NCI-H2196 treated with DMSO at 0.1 percent for 48 hours (cell line): ENCODE measurements at regions not wholly inside any gene's neighbourhood (a gene's known extent, or its start where the extent isn't known, plus 50 kb on each side); places are given as distances from the start of the nearest gene placed in this dataset.
A peak's percentile ranks its signal among the peaks of the same experiment; 100 is the strongest.
"Not testable (repeated sequence)": the region's sequence is repeated elsewhere in the genome, so short reads cannot be mapped to it uniquely, and the experiment has no call there.

Experiments
- DNase-seq: peaks from one replicate; lab custom pipeline; 2025; ENCODE audit not compliant: unreplicated experiment; lab: John Stamatoyannopoulos, UW

DNA sequence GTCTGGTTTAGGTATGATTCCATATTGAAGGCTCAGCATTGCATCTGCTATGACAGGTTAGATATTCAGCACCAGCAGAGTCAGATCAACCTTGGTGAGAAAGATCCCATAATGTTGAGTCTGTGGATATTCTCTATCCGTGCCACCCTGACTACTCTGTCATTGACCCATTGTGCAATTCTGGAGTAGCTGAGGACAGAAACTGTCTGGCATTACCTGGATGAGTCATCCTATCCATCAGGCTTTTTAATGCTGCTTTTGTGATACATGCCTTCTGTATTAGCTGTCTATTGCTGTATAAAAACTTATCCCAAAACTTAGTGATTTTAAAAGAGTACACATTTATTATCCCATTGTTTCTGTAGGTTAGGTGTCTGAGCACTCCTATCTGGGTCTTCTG lies 189.1 kb upstream of the FAT3 start:
- no peak for DNase-seq

DNA sequence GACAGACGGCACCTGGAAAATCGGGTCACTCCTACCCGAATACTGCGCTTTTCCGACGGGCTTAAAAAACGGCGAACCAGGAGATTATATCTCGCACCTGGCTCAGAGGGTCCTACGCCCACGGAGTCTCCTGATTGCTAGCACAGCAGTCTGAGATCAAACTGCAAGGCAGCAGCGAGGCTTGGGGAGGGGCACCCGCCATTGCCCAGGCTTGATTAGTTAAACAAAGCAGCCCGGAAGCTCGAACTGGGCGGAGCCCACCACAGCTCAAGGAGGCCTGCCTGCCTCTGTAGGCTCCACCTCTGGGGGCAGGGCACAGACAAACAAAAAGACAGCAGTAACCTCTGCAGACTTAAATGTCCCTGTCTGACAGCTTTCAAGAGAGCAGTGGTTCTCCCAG lies 197.5 kb upstream of the FAT3 start:
- not testable (repeated sequence) for DNase-seq

- no peak for DNase-seq
Measured at GRCh38 chr11:92026664-92027063, 198.0 kb upstream of the FAT3 start.

DNA sequence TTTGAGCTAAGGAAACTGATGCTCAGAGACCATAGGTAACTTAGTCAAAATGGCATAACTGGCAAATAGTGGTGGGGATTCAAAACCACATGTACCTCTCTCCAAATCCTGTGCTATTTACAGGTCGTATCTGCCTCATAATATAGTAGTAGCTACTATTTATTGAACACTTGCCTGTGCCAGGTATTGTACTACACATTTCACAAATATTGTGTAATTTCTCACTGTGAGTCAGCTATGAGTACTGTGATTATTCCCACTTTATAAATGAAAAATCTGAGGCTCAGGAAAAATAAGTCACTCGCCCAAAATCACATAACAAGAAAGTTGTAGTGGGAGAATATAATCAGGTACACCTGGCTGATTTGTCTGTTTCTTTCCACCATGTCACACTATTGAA lies 199.8 kb upstream of the FAT3 start:
- DNase-seq = no peak

GRCh38 chr11:92022499-92022898 lies 202.1 kb upstream of the FAT3 start:
- no peak for DNase-seq

DNA sequence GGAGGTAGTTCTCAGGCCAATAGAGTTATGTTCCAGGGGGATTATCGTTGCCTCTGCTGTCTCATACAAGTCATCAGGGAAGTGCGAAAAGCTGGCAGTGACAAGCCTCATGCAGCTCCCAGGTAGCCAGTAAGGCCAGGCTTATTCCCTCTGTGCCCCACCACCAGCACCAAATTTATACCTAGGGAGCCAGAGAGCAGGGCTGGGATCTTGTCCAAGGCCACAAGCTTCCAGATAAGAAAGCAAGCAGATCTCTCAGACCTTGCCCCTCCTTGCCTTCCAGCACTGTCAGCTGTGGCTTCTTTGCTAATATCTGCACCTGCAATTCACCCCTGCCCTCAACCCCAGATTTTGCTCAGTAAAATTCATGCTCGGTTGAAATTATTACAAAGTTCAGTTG lies 206.3 kb upstream of the FAT3 start:
- DNase-seq = no peak

DNA sequence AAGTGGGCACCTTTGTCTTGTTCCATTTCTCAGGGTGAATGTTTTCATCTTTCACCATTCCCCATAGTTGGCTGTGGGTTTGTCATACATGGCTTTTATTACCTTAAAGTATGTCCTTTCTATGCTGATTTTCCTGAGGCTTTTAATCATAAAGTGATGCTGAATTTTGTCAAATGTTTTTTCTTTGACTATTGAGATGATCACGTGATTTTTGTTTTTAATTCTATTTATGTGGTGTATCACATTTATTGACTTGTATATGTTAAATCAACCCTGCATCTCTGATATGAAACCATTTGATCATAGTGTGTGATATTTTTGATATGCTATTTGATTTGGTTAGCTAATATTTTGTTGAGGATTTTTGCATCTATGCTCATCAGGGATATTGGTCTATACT lies 216.4 kb upstream of the FAT3 start:
- DNase-seq = no peak

DNA sequence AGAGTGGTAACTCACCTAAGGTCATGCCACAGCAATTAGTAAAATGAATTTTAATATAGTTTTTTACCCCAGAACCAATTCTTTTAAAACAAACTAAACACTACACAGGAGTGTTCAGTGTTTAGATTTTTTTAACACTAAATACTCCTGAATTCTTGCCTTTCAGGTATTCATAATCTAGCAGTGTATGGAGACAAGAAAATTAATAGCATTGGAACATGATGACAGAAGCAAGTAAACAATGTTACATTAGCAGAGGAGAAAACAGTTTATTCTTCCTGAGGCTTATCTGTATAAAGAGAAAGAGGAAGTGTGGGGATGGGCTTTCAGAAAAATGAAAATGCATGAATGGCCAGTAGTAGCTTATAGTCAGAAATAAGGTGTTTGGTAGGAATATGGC lies 222.1 kb upstream of the FAT3 start:
- DNase-seq = no peak

DNA sequence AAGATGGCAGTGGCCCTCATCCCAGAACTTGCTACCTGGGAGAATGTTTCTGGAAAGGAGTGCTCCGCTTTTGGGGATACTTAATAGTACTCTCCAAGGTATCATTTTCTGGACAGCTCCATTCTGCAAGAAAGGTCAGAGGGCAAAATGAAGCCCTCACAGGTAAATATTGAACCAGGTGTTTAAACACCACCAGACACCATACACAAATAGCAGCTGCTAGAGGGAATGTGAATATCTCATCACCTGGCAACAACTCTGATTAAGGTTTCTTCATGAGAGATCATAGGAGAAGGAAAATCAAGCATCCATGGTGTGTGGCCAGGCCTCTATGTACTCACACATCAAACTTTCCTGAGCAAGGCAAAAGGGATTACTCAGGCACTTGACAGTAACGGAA lies 226.1 kb upstream of the FAT3 start:
- DNase-seq = peak; percentile 85

- peak; percentile 53 for DNase-seq
Measured at GRCh38 chr11:91997226-91997625, 227.4 kb upstream of the FAT3 start.

GRCh38 chr11:91996526-91996925 lies 228.1 kb upstream of the FAT3 start:
- no peak for DNase-seq

DNA sequence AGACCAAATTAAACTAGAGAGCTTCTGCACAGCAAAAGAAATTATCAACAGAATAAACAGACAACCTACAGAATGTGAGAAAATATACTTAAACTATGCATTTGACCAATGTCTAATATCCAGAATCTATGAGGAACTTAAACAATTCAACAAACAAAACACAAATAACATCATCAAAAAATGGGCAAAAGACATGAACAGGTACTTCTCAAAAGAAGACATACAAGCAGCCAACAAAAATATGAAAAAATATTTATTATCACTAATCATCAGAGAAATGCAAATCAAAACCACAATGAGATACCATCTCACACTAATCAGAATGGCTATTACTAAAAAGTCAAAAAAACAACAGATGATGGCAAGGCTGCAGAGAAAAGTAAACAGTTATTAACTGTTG lies 236.2 kb upstream of the FAT3 start:
- DNase-seq = not testable (repeated sequence)

DNA sequence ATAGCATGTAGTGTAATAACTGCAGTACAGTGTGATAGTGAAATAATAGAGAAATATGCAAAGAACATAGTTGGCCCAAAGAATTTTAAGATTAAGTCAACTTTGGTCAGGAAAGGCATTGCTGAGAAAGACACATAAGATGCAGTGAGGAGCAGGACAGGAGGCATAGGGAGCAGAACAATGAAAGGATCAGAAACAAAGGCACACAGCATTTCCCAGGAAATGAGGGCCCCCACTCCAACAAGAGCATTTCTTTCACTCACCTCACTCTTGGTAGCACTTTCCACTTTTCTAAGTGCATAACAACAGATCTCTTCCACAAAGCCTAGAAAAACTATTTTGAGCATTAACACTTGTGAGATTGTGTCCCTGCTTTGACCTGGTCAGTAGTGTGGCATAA lies 238.4 kb upstream of the FAT3 start:
- DNase-seq = no peak

DNA sequence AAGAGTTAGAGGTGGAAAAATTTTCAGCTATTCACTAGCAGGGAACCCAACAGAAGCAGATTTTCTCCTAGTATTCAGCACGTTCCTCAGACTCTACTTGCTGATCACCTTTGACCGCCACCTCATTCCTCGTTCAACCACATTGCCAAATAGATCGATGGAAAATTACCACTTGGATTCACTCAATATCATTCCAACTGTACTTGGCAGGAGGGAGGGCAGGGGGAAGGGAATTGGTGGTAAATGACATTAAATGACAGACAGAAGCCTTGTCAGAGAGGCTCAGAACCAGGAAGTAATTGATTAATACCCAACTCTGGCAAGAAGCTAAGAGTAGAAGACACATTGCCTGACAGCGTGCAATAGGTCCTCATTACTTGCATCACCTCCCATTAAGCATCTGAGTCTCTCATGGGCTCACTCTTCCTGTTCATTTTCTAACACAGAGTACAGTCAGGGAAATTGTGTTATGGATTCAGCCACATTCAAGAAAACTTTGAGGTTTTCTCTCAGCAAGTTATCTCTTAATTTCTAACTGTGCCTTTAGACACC lies 240.5 kb upstream of the FAT3 start:
- DNase-seq = no peak

DNA sequence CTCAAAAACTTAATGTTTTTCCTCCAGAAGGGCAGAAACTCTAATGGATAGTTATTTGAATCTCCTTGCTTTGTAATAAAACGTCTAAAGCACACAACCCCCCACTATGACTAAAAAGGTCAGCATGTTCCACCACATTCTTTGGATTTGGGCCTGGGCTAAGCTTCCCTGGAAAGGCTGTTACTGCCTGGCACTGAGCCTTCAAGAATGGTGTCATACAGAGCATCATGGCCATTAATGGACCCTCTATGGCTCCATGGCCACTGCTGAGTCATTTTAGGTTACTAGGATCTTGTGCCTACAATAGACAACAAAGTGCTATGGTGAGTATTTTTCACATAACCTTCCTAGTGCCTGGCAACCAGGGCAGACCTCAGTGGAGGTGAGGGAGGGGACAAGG lies 242.6 kb upstream of the FAT3 start:
- no peak for DNase-seq

DNA sequence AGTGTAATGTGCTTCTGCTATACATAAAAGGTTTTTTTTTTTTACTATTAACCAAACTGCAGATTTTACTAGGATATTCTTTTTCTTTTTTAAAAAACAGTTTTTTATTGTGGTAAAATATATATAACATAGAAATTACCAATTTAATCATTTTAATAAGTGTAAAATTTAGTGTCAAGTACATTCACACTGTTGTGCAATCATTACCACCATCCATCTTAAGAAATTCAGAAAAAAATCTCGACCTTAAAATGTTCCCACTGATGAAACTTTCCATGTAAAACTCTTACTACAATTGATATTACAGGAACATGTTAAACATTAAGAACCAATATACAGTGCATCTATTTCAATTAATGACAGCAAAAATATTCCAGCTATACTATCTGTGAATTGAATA lies 244.8 kb upstream of the FAT3 start:
- DNase-seq = no peak

GRCh38 chr11:91978747-91979146 lies 245.9 kb upstream of the FAT3 start:
- DNase-seq = no peak

- no peak for DNase-seq
Measured at GRCh38 chr11:91972665-91973266, 251.9 kb upstream of the FAT3 start.

DNA sequence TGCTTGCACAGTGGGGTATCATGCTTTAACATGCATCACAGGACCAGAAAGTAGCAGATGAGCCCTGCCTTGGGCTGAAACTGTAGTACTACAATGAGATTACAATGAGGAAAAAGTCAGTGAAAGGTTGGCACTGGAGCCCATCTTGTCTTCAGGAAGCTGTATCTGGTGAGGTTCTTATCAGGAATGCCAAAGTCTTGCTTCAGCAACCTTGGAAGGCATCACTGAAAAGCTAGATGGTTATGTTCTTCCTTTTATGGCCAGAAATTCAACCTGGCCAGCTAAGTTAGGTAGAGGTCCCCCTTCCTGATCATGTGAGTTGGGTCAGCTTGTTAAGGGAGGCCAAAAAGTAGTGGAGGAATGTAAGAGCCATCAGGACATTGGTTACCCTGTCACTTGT lies 254.0 kb upstream of the FAT3 start:
- no peak for DNase-seq

DNA sequence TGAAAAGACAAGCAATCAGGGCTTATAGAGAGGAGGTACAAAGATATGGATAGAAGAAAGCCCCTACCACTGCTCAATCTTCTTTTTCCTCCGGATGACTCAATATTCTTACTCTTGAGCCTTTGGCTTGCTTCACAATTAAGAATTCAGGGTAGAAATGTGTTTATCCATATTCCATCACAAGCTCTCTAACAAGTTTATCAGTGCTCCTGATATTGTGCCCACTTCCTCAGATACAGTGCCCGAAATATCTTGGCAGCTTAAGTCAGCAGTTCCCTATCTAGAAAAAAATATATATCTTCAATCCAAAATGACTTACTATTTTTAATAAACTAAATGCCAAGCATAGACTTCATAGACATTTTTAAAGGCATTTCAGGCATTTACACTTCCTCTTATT lies 255.1 kb upstream of the FAT3 start:
- DNase-seq = no peak

DNA sequence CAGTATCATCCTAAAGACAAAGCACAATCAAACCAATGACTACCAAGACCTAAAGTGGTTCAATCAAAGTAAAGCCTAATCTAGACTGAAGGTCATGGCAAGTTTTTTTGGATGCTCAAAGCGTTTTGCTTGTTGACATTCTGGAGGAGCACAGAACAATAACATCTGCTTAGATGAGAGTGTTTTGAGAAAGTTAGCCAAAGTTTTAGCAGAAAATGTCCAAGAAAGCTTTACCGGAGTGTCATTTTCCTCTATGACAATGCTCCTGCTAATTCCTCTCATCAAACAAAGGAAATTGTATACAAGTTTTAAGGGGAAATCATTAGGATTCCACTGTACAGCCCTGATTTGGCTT lies 256.9 kb upstream of the FAT3 start:
- no peak for DNase-seq

GRCh38 chr11:91967026-91967690 lies 257.5 kb upstream of the FAT3 start:
- DNase-seq = no peak

DNA sequence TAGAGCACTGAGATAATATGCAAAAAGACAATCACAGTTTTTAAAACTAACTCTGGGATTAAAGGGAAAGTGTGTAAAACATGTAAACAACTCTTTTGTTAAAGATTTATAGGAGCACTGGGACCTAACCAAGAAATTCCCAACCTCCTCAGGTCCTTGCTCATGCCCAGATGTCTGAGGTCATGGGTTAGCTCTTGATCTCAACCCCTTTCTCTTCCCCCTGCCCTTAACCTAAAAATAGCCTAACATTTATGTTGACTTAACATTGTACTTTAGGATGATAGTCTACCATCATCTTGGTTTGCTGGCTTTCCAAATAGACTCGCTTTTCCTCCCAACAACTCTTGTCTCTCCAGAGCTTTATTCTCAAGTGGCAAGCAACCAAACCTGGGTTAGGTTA lies 258.2 kb upstream of the FAT3 start:
- DNase-seq = no peak
